GM06990 (cell line): ENCODE measurements at regions not wholly inside any gene's neighbourhood (a gene's known extent, or its start where the extent isn't known, plus 50 kb on each side); places are given as distances from the start of the nearest gene placed in this dataset.

Source experiments
- DNase-seq: peaks from one replicate; pipeline ENCODE4 v3.0.0-alpha.2; 2011; ENCODE audit not compliant: insufficient read length; ENCODE audit errors: extremely low read depth
- H3K27me3 ChIP-seq: replicated peaks from 2 replicates; pipeline ENCODE4 v1.6.0; 2011; ENCODE audit warnings: low read length; ENCODE audit not compliant: control insufficient read depth, insufficient read depth
- H3K36me3 ChIP-seq: 2 replicates; pipeline ENCODE4 v1.5.1; 2011; ENCODE audit warnings: low read length; ENCODE audit not compliant: control insufficient read depth, insufficient read depth
- H3K4me3 ChIP-seq: replicated peaks from 2 replicates; pipeline ENCODE4 v1.5.1; 2011; ENCODE audit warnings: low read depth, mild to moderate bottlenecking, control low read depth, low read length
- TF ChIP-seq, protein P1 (sequence below): IDR thresholded peaks from 2 replicates; pipeline ENCODE4 v1.5.1; 2011; ENCODE audit warnings: low read length, control low read depth, mild to moderate bottlenecking, inconsistent platforms; ENCODE audit not compliant: insufficient read depth, poor library complexity, severe bottlenecking

GRCh38 chr5:121671624-121672023 is 180.1 kb upstream of the FTMT start:
- TF ChIP-seq, protein P1, sequence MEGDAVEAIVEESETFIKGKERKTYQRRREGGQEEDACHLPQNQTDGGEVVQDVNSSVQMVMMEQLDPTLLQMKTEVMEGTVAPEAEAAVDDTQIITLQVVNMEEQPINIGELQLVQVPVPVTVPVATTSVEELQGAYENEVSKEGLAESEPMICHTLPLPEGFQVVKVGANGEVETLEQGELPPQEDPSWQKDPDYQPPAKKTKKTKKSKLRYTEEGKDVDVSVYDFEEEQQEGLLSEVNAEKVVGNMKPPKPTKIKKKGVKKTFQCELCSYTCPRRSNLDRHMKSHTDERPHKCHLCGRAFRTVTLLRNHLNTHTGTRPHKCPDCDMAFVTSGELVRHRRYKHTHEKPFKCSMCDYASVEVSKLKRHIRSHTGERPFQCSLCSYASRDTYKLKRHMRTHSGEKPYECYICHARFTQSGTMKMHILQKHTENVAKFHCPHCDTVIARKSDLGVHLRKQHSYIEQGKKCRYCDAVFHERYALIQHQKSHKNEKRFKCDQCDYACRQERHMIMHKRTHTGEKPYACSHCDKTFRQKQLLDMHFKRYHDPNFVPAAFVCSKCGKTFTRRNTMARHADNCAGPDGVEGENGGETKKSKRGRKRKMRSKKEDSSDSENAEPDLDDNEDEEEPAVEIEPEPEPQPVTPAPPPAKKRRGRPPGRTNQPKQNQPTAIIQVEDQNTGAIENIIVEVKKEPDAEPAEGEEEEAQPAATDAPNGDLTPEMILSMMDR: no peak
- Histone ChIP-seq H3K27me3 (no peaks in the 10 kb centered on the region), H3K4me3 (no peak overlapping the region), H3K36me3 (no peaks in the 10 kb centered on the region)
- DNase-seq: no peak

DNA sequence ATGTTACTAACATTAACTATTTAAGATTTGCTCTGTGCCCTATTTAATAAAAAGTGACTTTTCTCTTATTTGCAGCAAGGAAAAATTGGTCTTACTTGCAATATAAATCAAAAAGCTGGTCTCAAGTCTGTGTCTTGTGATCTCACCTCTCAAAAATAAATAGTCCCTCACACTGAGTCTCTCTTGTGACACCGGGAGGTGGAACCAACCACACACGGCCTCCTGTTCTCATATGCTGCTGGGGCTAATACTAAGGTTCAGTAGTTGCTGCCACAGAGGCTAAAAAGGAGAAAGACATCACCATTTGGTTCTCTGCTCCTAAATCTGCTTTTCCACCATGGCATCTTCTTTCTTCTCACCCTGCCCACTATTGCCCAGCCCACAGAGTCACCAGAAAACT is 175.8 kb upstream of the FTMT start:
- no peak overlapping the region for H3K4me3 ChIP-seq
- no peak for DNase-seq
- H3K36me3 ChIP-seq: no peaks in the 10 kb centered on the region
- H3K27me3 ChIP-seq: no peaks in the 10 kb centered on the region
- TF ChIP-seq, protein P1: no peak

DNA sequence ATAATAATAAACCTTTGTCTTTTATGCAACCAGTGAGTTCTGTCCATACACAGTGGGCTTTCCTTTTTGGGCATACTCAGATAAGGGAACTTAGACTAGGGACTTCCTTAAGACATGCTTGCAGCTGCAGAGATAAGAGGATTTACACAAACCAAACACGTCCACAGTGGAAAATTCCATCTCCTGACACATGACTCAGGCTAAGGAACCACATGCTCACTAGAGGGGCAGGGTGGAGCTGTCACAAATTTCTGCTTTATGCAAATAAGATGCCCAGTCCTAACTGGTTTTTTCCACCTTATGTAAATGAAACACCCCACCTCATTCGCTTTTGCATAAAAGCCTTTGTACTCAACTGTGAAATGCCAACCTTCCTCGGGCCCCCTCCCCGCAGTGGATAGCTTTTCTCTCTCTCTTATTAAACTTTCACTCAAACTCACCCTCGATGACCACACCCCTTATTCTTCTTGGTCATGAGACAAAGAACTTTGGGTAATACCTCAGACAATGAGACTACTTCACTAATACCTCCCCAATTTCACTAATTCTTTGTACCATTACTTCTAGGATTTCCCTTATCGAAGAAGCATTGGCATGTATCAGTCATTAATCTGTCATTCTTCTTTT is 170.3 kb upstream of the FTMT start:
- TF ChIP-seq, protein P1: no peak
- H3K27me3 ChIP-seq: no peaks in the 10 kb centered on the region
- no peak for DNase-seq
- H3K36me3 ChIP-seq: no peaks in the 10 kb centered on the region
- H3K4me3 ChIP-seq: no peak overlapping the region

DNA sequence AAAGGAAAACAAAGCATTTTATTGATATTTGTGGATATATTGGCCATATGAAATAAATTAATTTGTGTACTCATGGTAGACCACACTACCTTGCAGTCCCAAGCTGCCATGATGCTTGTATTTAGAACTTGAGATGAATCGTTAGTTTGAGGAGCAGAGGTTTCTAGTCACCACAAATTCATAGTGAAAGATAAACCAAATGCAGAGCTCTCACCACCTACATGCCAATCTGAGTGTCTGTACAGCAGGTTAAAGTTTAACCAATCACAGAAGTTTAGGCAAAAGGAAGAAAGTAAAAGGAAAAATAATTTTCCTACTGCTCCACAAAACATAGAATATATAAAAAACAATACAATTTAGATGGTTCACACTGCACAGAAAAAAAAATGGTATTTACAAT is 163.6 kb upstream of the FTMT start:
- H3K36me3 ChIP-seq: no peaks in the 10 kb centered on the region
- DNase-seq: no peak
- no peaks in the 10 kb centered on the region for H3K27me3 ChIP-seq
- H3K4me3 ChIP-seq: no peak overlapping the region
- TF ChIP-seq, protein P1: no peak

DNA sequence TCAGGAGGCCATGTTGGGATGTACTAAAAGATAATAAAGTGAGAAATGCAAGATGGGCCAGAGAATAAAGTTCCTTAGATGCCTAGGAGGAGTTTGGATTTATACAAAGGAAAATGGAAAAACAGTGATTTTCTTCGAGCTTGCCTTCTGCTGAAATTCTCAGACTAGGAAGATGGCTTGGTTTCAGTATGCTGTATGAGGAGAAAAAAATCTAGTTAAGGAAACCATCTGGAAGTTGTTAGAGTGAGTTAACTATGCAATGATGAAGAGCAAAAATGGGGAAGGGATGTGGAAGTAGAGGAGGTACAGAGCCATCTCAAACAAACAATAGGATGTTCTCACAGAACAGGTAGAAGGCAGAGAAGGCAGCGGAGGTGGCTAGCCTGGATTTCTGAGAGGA is 162.9 kb upstream of the FTMT start:
- H3K36me3 ChIP-seq: no peaks in the 10 kb centered on the region
- no peaks in the 10 kb centered on the region for H3K27me3 ChIP-seq
- no peak overlapping the region for H3K4me3 ChIP-seq
- DNase-seq: no peak
- TF ChIP-seq, protein P1: no peak

GRCh38 chr5:121691478-121691877 is 160.2 kb upstream of the FTMT start:
- no peak overlapping the region for H3K4me3 ChIP-seq
- no peak for DNase-seq
- H3K36me3 ChIP-seq: no peaks in the 10 kb centered on the region
- TF ChIP-seq, protein P1: no peak
- H3K27me3 ChIP-seq: no peaks in the 10 kb centered on the region
